CD14-positive monocyte (primary cell): ENCODE measurements at regions not wholly inside any gene's neighbourhood (a gene's known extent, or its start where the extent isn't known, plus 50 kb on each side); places are given as distances from the start of the nearest gene placed in this dataset.
A peak's percentile ranks its signal among the peaks of the same experiment; 100 is the strongest.

ENCODE experiments used
- DNase-seq, 3 donors: peaks; one replicate each; pipeline ENCODE4 v3.0.0-alpha.2; 2011 to 2022
- H2AFZ ChIP-seq: 2 replicates; pipeline ENCODE4 v1.6.0; 2012; ENCODE audit warnings: mild to moderate bottlenecking, low read depth, low read length, inconsistent platforms; ENCODE audit not compliant: insufficient read depth, poor library complexity, severe bottlenecking
- H3K27ac ChIP-seq, 2 donors: 1 replicate in 1 of 2; 2 replicates in 1 of 2; pipeline ENCODE4 v1.5.1; 2012 to 2013; ENCODE audit warnings: low read length in 2 of 2, control low read depth in 1 of 2, inconsistent platforms in 1 of 2, low read depth in 1 of 2, mild to moderate bottlenecking in 1 of 2
- H3K27me3 ChIP-seq, 2 donors: one replicate each; pipeline versions ENCODE4 v1.6.0 to v1.6.1; 2011 to 2013; ENCODE audit warnings: low read length in 2 of 2; ENCODE audit not compliant: control insufficient read depth in 2 of 2, insufficient read depth in 2 of 2
- H3K36me3 ChIP-seq, 2 donors: replicated peaks in 1 of 2; 1 replicate in 1 of 2; 2 replicates in 1 of 2; pipeline versions ENCODE4 v1.5.1 to v1.6.1; 2012 to 2013; ENCODE audit warnings: low read length in 2 of 2, control low read depth in 1 of 2, inconsistent platforms in 1 of 2, mild to moderate bottlenecking in 1 of 2; ENCODE audit not compliant: insufficient read depth in 2 of 2, control insufficient read depth in 1 of 2
- H3K4me1 ChIP-seq, 2 donors: 1 replicate in 1 of 2; 2 replicates in 1 of 2; pipeline versions ENCODE4 v1.5.1 to v1.6.1; 2012 to 2013; ENCODE audit warnings: low read length in 2 of 2, control low read depth in 1 of 2, inconsistent platforms in 1 of 2, mild to moderate bottlenecking in 1 of 2, moderate library complexity in 1 of 2; ENCODE audit not compliant: insufficient read depth in 2 of 2, control insufficient read depth in 1 of 2
- H3K4me2 ChIP-seq: replicated peaks from 2 replicates; pipeline ENCODE3; 2012; ENCODE audit warnings: low read length, moderate library complexity, mild to moderate bottlenecking; ENCODE audit not compliant: poor library complexity, severe bottlenecking; ENCODE audit errors: extremely low read depth
- H3K4me3 ChIP-seq, 3 experiments: fragments of 200-600 bp in 1 of 3; sonication (generic) in 1 of 3; replicated peaks in 1 of 3; 1 replicate in 2 of 3; 2 replicates in 1 of 3; pipeline ENCODE4 v1.5.1; 2011 to 2013; ENCODE audit warnings: low read length in 3 of 3, mild to moderate bottlenecking in 3 of 3, control low read depth in 2 of 3, low read depth in 2 of 3, inconsistent platforms in 1 of 3, moderate library complexity in 1 of 3
- H3K79me2 ChIP-seq: 2 replicates; pipeline ENCODE4 v1.6.0; 2012; ENCODE audit warnings: mild to moderate bottlenecking, control low read depth, inconsistent platforms, low read length, moderate library complexity; ENCODE audit not compliant: insufficient read depth
- H3K9ac ChIP-seq: 2 replicates; pipeline ENCODE4 v1.6.0; 2017; ENCODE audit warnings: low read length, mild to moderate bottlenecking; ENCODE audit not compliant: insufficient read depth, poor library complexity, severe bottlenecking
- H3K9me3 ChIP-seq, 2 donors: replicated peaks in 1 of 2; 1 replicate in 1 of 2; 2 replicates in 1 of 2; pipeline versions ENCODE4 v1.5.1 to v1.6.1; 2012 to 2013; ENCODE audit warnings: low read length in 2 of 2, control low read depth in 1 of 2; ENCODE audit not compliant: control insufficient read depth in 1 of 2, insufficient read depth in 1 of 2
- H4K20me1 ChIP-seq: 2 replicates; pipeline ENCODE4 v1.6.0; 2012; ENCODE audit warnings: mild to moderate bottlenecking, low read length, control low read depth, moderate library complexity; ENCODE audit not compliant: insufficient read depth
- H3K27ac Mint-ChIP-seq, 7 donors: one replicate each; pipeline ENCODE4 v1.8.0; 2020; ENCODE audit warnings: mild to moderate bottlenecking in 7 of 7, mixed read lengths in 7 of 7, moderate library complexity in 6 of 7, inconsistent platforms in 2 of 7
- H3K27me3 Mint-ChIP-seq, 3 donors: one replicate each; pipeline ENCODE4 v1.8.0; 2021 to 2022; ENCODE audit warnings: low read depth in 3 of 3, mild to moderate bottlenecking in 3 of 3, mixed read lengths in 3 of 3, moderate library complexity in 3 of 3, inconsistent platforms in 1 of 3
- H3K36me3 Mint-ChIP-seq, 2 donors: one replicate each; pipeline ENCODE4 v1.8.0; 2020; ENCODE audit warnings: mixed read lengths in 2 of 2, inconsistent platforms in 1 of 2, mild to moderate bottlenecking in 1 of 2
- H3K4me1 Mint-ChIP-seq: one replicate; pipeline ENCODE4 v1.8.0; 2020; ENCODE audit warnings: mild to moderate bottlenecking, mixed read lengths
- H3K4me3 Mint-ChIP-seq, 2 donors: one replicate each; pipeline ENCODE4 v1.8.0; 2020; ENCODE audit warnings: mild to moderate bottlenecking in 2 of 2, mixed read lengths in 2 of 2, moderate library complexity in 1 of 2
- H3K9me3 Mint-ChIP-seq, 7 donors: one replicate each; pipeline ENCODE4 v1.8.0; 2020 to 2022; ENCODE audit warnings: mixed read lengths in 7 of 7, mild to moderate bottlenecking in 6 of 7, moderate library complexity in 6 of 7, inconsistent platforms in 2 of 7
- WGBS: methylation state at CpG from one replicate; pipeline ENCODE4 v1.1.5; 2013; ENCODE audit warnings: missing lambda C conversion rate; ENCODE audit not compliant: insufficient coverage; 5-methylcytosine and 5-hydroxymethylcytosine counted together
- intact Hi-C, 2 donors: fragments of 100-400 bp; cut with micrococcal nuclease; formaldehyde crosslinking; loops; one replicate each; pipeline versions ENCODE4 v1.15.0 to v1.15.1; 2023
- TF ChIP-seq, protein P1 (sequence below): fragments of 200-600 bp; IDR thresholded peaks from one replicate; pipeline ENCODE4 v1.8.0; 2022; ENCODE audit warnings: antibody characterized with exemption, mild to moderate bottlenecking

DNA sequence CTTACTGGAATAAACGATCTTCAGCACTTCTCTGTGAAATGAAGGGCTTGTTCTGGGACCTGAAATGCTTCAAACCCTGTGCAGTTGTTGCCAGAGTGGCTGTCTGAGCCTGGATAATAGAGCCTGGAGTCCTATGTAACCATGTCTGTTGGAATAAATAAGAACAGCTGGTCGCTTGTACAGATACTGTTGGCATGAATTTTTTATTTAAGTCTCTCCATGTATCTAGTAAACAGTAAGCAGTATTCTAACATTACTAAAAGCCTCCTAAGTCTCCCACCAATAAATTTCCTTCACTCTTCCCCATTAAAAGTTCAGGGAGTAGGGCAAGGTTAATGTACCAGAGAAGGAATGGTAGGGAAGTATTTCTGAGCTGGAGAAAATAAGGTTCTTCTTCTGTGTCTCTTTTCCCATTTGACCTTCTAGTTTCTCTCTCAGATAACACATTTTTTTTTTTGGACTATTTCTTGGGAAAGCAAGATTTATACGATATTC lies 227.5 kb downstream of the PRL start:
- Histone ChIP-seq H3K27me3 (no peaks in the 10 kb centered on the region), H3K36me3 (no peaks in the 10 kb centered on the region), H2AFZ (no peak overlapping the region), H3K9me3 (no peaks in the 10 kb centered on the region), H4K20me1 (no peaks in the 10 kb centered on the region), H3K4me2 (no peak overlapping the region), H3K27ac (no peak overlapping the region), H3K4me1 (peaks cover 37 to 39% of the 10 kb centered on the region in 2 donors), H3K79me2 (no peaks in the 10 kb centered on the region), H3K9ac (no peak overlapping the region), H3K4me3 (no peak overlapping the region)
- Mint-ChIP-seq H3K4me1 (peaks cover 53% of the 10 kb centered on the region), H3K36me3 (no peaks in the 10 kb centered on the region), H3K27me3 (peaks cover 0 to 2% (median 1%) of the 10 kb centered on the region in 3 donors), H3K9me3 (no peaks in the 10 kb centered on the region), H3K4me3 (no peak overlapping the region), H3K27ac (peak overlapping the region in 1 of 7 donors; percentile 35)
- intact Hi-C loops = no loop called here
- TF ChIP-seq, protein P1, sequence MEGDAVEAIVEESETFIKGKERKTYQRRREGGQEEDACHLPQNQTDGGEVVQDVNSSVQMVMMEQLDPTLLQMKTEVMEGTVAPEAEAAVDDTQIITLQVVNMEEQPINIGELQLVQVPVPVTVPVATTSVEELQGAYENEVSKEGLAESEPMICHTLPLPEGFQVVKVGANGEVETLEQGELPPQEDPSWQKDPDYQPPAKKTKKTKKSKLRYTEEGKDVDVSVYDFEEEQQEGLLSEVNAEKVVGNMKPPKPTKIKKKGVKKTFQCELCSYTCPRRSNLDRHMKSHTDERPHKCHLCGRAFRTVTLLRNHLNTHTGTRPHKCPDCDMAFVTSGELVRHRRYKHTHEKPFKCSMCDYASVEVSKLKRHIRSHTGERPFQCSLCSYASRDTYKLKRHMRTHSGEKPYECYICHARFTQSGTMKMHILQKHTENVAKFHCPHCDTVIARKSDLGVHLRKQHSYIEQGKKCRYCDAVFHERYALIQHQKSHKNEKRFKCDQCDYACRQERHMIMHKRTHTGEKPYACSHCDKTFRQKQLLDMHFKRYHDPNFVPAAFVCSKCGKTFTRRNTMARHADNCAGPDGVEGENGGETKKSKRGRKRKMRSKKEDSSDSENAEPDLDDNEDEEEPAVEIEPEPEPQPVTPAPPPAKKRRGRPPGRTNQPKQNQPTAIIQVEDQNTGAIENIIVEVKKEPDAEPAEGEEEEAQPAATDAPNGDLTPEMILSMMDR = no peak
- 100% methylated on average over 1 of the region's 3 CpGs for WGBS
- no peak for DNase-seq

DNA sequence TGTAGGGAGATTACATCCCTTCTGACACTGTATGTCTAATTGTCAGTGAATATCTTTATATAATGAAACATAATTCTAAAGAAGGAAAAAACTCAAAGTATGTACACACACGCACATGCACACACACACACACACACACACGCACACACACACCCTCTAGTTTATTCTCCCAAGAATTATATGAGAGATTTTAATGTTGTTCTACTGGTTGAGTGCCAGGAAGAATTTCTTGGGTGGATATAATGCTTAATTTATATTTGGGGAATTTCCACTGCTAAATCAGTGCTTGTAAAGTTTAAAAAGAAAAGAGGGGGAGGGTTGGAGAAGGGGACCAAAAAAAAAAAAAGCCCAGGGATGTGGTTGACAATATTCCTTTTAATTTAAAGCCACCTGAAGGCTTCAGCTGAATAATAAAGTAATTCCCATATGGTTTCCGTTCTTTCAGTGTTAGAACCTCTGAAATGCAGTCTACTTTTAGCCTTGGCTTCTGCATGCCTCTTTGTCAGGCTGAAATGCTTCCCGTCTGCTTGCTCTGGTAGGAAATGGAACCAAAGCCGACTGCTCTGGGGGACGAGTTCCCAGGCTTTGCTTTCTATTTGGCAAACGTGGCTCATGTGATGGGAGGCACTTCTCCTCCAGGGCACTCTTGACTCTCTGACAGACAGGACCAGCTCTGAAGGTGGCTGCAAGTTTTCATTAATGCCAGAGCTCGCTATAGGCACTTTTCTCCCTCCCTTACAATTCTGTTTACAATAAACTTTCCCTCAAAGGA lies 225.4 kb downstream of the PRL start:
- Histone ChIP-seq H3K79me2 (no peaks in the 10 kb centered on the region), H3K27me3 (no peaks in the 10 kb centered on the region), H3K9ac (no peak overlapping the region), H3K36me3 (no peaks in the 10 kb centered on the region), H2AFZ (peak overlapping the region; percentile 67), H4K20me1 (no peaks in the 10 kb centered on the region), H3K4me2 (peak overlapping the region; percentile 58), H3K9me3 (no peaks in the 10 kb centered on the region), H3K4me1 (peaks cover 41 to 44% of the 10 kb centered on the region in 2 donors), H3K4me3 (peak overlapping the region in 1 of 3 experiments; percentile 44), H3K27ac (peak overlapping the region; percentile 53 to 58)
- TF ChIP-seq, protein P1 = no peak
- Mint-ChIP-seq H3K27me3 (peaks cover 0 to 2% (median 1%) of the 10 kb centered on the region in 3 donors), H3K36me3 (no peaks in the 10 kb centered on the region), H3K4me3 (peak overlapping the region in 1 of 2 donors; percentile 69), H3K4me1 (peaks cover 54% of the 10 kb centered on the region), H3K27ac (peak overlapping the region; percentile 36 to 86 (median 79)), H3K9me3 (no peaks in the 10 kb centered on the region)
- intact Hi-C loops = no loop called here
- peak in 2 of 3 donors; percentile 17 to 26 for DNase-seq
- 11% methylated on average over 5 of the region's 8 CpGs for WGBS
